HFFc6 (cell line): ENCODE measurements at regions not wholly inside any gene's neighbourhood (a gene's known extent, or its start where the extent isn't known, plus 50 kb on each side); places are given as distances from the start of the nearest gene placed in this dataset.

ENCODE experiments used
- DNase-seq: peaks from one replicate; pipeline ENCODE4 v3.0.0-alpha.2; 2018
- H3K27ac Mint-ChIP-seq: 2 replicates; pipeline ENCODE4 v1.8.0; 2020; ENCODE audit warnings: mild to moderate bottlenecking, mixed read lengths
- H3K27me3 Mint-ChIP-seq: 2 replicates; pipeline ENCODE4 v1.8.0; 2021; ENCODE audit warnings: mild to moderate bottlenecking, moderate library complexity, mixed read lengths; ENCODE audit not compliant: insufficient read depth
- H3K36me3 Mint-ChIP-seq: 2 replicates; pipeline ENCODE4 v1.8.0; 2021; ENCODE audit warnings: low read depth, mixed read lengths
- H3K4me1 Mint-ChIP-seq: 2 replicates; pipeline ENCODE4 v1.8.0; 2020; ENCODE audit warnings: low read depth, mixed read lengths
- H3K4me3 Mint-ChIP-seq: 2 replicates; pipeline ENCODE4 v1.8.0; 2020; ENCODE audit warnings: mild to moderate bottlenecking, moderate library complexity, mixed read lengths
- H3K9me3 Mint-ChIP-seq: 2 replicates; pipeline ENCODE4 v1.8.0; 2020; ENCODE audit warnings: mild to moderate bottlenecking, mixed read lengths
- TF ChIP-seq, protein P1 (sequence below): fragments of 200-600 bp; sonication (generic); IDR thresholded peaks from 2 replicates; pipeline ENCODE4 v1.5.0; 2021; ENCODE audit warnings: antibody characterized with exemption, mild to moderate bottlenecking

DNA sequence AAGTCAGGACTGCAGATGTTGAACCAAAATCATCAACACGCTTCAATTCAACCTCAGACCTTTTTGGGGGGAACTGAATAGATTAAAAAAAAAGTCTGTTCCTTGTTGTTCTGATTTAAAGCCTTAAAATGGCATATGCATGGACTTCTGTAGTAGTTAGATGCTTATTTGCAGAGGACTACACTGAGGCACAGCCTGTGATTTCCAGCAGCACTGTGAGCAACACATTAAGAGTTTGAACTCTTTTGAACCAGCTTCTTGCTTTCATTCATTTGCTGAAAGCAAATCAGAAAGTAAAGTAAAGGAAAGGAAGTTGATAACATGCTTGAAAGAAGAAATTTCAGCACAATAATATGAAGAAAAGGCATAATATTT is 60.7 kb upstream of the DMAC1 start:
- no peak for DNase-seq
- H3K27ac Mint-ChIP-seq = no peak overlapping the region
- TF ChIP-seq, protein P1, sequence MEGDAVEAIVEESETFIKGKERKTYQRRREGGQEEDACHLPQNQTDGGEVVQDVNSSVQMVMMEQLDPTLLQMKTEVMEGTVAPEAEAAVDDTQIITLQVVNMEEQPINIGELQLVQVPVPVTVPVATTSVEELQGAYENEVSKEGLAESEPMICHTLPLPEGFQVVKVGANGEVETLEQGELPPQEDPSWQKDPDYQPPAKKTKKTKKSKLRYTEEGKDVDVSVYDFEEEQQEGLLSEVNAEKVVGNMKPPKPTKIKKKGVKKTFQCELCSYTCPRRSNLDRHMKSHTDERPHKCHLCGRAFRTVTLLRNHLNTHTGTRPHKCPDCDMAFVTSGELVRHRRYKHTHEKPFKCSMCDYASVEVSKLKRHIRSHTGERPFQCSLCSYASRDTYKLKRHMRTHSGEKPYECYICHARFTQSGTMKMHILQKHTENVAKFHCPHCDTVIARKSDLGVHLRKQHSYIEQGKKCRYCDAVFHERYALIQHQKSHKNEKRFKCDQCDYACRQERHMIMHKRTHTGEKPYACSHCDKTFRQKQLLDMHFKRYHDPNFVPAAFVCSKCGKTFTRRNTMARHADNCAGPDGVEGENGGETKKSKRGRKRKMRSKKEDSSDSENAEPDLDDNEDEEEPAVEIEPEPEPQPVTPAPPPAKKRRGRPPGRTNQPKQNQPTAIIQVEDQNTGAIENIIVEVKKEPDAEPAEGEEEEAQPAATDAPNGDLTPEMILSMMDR = no peak
- H3K36me3 Mint-ChIP-seq = no peaks in the 10 kb centered on the region
- no peaks in the 10 kb centered on the region for H3K4me1 Mint-ChIP-seq
- no peak overlapping the region for H3K4me3 Mint-ChIP-seq
- peaks cover 1% of the 10 kb centered on the region; the same call in 1 of the 2 replicates for H3K27me3 Mint-ChIP-seq
- peaks cover 14% of the 10 kb centered on the region for H3K9me3 Mint-ChIP-seq

DNA sequence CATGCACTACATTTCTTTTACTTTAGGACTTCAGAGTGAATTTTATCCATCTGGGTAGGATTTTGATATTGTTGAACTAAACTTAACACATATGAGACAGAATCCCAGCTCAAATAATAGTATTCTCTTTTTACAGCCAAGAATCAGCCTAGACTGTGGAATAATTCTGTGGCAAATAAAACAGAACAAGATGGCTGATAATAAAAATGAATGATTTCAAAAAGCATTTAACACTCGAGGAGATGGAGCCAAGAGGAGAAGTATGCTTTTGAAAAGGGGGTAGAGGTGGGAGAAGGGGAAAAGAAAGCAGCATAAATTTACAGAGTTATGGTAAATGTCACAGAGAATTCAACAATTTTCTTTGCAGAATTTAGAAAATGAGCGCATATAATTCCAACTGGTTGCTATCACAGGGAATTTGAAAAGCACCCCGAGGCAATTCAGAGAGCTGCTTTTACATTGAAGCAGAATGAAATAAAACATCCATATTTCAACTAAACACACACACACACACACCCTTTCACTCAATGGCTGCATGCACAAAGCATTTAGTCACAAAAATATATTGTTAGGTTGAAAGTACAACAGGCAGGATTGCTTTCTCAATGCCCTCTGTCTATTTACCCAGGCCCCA is 60.2 kb upstream of the DMAC1 start:
- Mint-ChIP-seq H3K27ac (no peak overlapping the region), H3K9me3 (peaks cover 14% of the 10 kb centered on the region), H3K36me3 (no peaks in the 10 kb centered on the region), H3K4me1 (no peaks in the 10 kb centered on the region), H3K27me3 (peaks cover 1% of the 10 kb centered on the region; the same call in 1 of the 2 replicates), H3K4me3 (no peak overlapping the region)
- TF ChIP-seq, protein P1 = no peak
- DNase-seq = no peak

DNA sequence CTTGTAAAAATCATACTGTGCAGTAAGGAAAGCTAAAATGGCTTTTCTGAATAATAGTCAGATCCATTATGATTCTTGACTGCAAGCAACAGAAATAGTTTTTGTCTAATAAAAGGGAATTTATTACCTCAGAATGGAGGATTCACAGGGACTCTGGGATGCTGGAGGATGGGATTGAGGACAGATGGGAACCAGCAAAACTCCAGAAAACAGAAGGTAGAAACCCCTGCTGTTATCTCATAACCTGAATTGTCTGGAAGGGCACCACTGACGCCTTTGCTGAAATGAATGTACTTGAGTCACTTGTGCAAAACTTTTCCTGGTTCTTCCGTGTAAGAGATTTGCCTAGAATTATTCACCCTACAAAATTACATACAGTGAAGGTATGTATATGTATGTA is 58.6 kb upstream of the DMAC1 start:
- Mint-ChIP-seq H3K4me1 (no peaks in the 10 kb centered on the region), H3K27me3 (peaks cover 1% of the 10 kb centered on the region; the same call in 1 of the 2 replicates), H3K9me3 (peaks cover 20% of the 10 kb centered on the region), H3K4me3 (no peak overlapping the region), H3K27ac (no peak overlapping the region), H3K36me3 (no peaks in the 10 kb centered on the region)
- TF ChIP-seq, protein P1 = no peak
- no peak for DNase-seq

DNA sequence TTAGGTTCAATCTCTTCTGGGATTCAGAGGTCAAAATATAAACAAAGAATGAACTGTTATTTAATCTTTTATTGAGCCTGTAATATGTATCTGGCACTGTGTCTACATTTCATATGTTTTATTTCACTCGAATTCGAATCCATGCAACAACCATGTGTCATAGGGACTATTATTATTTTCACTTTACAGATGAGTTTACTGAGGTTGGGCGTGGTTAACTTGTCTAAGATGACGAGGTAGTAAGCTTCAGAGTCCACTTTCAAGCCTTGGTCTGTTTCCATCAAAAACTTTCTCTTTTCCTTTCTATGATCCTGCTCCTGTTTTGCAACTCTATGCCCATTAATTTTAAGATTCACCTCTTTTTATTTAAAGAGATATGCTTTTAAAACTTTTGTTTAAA is 55.2 kb upstream of the DMAC1 start:
- TF ChIP-seq, protein P1 = no peak
- peaks cover 1% of the 10 kb centered on the region; the same call in 1 of the 2 replicates for H3K27me3 Mint-ChIP-seq
- no peak overlapping the region for H3K27ac Mint-ChIP-seq
- peaks cover 20% of the 10 kb centered on the region for H3K9me3 Mint-ChIP-seq
- no peak overlapping the region for H3K4me3 Mint-ChIP-seq
- no peaks in the 10 kb centered on the region for H3K4me1 Mint-ChIP-seq
- H3K36me3 Mint-ChIP-seq = peaks cover 4% of the 10 kb centered on the region
- no peak for DNase-seq
